ENCODE measurements at regions not wholly inside any gene's neighbourhood (a gene's known extent, or its start where the extent isn't known, plus 50 kb on each side); places are given as distances from the start of the nearest gene placed in this dataset.

DNA sequence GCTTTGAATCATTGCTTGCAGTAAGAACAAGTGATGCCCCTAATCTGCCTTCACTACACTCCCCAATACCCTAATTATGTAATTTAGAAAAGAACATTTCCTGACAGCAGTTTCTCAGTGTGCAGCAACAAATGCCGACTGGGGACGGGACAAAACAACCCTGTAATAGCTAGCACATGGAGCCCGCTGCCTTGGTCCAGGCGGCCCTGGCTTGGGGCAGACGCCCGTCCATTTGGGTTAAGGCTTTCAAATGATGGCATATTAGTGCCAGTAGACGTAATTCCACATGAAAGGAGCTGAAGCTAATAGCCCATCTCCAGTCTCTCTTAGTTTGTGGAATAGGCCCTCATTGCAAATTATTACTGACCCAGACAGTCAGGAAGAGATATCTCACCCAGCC, 150.6 kb upstream of the PITX1 start:
- TF ChIP-seq TARDBP (IDR thresholded peaks at IDR 0.05; ENCODE audit: borderline replicate concordance) (no peak), TCF12 (IDR thresholded peaks at IDR 0.05; ENCODE audit: low read depth, low read length) (no peak), SMAD5 (IDR thresholded peaks at IDR 0.05; ENCODE audit: low read depth) (no peak), ZNF274 (IDR thresholded peaks at IDR 0.05; ENCODE audit: insufficient read depth, insufficient read length) (no peak), POLR2AphosphoS5 (IDR thresholded peaks at IDR 0.05; ENCODE audit: low read length) (no peak)
- TF ChIP-seq, protein P1, sequence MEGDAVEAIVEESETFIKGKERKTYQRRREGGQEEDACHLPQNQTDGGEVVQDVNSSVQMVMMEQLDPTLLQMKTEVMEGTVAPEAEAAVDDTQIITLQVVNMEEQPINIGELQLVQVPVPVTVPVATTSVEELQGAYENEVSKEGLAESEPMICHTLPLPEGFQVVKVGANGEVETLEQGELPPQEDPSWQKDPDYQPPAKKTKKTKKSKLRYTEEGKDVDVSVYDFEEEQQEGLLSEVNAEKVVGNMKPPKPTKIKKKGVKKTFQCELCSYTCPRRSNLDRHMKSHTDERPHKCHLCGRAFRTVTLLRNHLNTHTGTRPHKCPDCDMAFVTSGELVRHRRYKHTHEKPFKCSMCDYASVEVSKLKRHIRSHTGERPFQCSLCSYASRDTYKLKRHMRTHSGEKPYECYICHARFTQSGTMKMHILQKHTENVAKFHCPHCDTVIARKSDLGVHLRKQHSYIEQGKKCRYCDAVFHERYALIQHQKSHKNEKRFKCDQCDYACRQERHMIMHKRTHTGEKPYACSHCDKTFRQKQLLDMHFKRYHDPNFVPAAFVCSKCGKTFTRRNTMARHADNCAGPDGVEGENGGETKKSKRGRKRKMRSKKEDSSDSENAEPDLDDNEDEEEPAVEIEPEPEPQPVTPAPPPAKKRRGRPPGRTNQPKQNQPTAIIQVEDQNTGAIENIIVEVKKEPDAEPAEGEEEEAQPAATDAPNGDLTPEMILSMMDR (IDR thresholded peaks at IDR 0.05 in 2 of 3, conservative IDR thresholded peaks at IDR 0.05 in 1 of 3; ENCODE audit: control insufficient read depth in 2 of 3, extremely low read depth in 1 of 3, insufficient read depth in 1 of 3, low read depth in 3 of 3, low read length in 3 of 3): no peak
- TF ChIP-seq, protein P2, sequence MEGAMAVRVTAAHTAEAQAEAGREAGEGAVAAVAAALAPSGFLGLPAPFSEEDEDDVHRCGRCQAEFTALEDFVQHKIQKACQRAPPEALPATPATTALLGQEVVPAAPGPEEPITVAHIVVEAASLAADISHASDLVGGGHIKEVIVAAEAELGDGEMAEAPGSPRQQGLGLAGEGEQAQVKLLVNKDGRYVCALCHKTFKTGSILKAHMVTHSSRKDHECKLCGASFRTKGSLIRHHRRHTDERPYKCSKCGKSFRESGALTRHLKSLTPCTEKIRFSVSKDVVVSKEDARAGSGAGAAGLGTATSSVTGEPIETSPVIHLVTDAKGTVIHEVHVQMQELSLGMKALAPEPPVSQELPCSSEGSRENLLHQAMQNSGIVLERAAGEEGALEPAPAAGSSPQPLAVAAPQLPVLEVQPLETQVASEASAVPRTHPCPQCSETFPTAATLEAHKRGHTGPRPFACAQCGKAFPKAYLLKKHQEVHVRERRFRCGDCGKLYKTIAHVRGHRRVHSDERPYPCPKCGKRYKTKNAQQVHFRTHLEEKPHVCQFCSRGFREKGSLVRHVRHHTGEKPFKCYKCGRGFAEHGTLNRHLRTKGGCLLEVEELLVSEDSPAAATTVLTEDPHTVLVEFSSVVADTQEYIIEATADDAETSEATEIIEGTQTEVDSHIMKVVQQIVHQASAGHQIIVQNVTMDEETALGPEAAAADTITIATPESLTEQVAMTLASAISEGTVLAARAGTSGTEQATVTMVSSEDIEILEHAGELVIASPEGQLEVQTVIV (IDR thresholded peaks at IDR 0.05; ENCODE audit: borderline replicate concordance, partially characterized antibody): no peak
- TF ChIP-seq, protein P3, sequence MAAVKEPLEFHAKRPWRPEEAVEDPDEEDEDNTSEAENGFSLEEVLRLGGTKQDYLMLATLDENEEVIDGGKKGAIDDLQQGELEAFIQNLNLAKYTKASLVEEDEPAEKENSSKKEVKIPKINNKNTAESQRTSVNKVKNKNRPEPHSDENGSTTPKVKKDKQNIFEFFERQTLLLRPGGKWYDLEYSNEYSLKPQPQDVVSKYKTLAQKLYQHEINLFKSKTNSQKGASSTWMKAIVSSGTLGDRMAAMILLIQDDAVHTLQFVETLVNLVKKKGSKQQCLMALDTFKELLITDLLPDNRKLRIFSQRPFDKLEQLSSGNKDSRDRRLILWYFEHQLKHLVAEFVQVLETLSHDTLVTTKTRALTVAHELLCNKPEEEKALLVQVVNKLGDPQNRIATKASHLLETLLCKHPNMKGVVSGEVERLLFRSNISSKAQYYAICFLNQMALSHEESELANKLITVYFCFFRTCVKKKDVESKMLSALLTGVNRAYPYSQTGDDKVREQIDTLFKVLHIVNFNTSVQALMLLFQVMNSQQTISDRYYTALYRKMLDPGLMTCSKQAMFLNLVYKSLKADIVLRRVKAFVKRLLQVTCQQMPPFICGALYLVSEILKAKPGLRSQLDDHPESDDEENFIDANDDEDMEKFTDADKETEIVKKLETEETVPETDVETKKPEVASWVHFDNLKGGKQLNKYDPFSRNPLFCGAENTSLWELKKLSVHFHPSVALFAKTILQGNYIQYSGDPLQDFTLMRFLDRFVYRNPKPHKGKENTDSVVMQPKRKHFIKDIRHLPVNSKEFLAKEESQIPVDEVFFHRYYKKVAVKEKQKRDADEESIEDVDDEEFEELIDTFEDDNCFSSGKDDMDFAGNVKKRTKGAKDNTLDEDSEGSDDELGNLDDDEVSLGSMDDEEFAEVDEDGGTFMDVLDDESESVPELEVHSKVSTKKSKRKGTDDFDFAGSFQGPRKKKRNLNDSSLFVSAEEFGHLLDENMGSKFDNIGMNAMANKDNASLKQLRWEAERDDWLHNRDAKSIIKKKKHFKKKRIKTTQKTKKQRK (IDR thresholded peaks at IDR 0.05; ENCODE audit: low read depth, low read length): no peak
- TF ChIP-seq, protein P4, sequence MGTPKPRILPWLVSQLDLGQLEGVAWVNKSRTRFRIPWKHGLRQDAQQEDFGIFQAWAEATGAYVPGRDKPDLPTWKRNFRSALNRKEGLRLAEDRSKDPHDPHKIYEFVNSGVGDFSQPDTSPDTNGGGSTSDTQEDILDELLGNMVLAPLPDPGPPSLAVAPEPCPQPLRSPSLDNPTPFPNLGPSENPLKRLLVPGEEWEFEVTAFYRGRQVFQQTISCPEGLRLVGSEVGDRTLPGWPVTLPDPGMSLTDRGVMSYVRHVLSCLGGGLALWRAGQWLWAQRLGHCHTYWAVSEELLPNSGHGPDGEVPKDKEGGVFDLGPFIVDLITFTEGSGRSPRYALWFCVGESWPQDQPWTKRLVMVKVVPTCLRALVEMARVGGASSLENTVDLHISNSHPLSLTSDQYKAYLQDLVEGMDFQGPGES (IDR thresholded peaks at IDR 0.05): no peak
